LNCAP (cell line): ENCODE measurements at regions not wholly inside any gene's neighbourhood (a gene's known extent, or its start where the extent isn't known, plus 50 kb on each side); places are given as distances from the start of the nearest gene placed in this dataset.

Experiments used
- CTCF ChIP-seq: fragments of 450-650 bp; IDR thresholded peaks from 2 replicates; pipeline ENCODE4 v1.5.1; 2017; ENCODE audit warnings: mild to moderate bottlenecking

DNA sequence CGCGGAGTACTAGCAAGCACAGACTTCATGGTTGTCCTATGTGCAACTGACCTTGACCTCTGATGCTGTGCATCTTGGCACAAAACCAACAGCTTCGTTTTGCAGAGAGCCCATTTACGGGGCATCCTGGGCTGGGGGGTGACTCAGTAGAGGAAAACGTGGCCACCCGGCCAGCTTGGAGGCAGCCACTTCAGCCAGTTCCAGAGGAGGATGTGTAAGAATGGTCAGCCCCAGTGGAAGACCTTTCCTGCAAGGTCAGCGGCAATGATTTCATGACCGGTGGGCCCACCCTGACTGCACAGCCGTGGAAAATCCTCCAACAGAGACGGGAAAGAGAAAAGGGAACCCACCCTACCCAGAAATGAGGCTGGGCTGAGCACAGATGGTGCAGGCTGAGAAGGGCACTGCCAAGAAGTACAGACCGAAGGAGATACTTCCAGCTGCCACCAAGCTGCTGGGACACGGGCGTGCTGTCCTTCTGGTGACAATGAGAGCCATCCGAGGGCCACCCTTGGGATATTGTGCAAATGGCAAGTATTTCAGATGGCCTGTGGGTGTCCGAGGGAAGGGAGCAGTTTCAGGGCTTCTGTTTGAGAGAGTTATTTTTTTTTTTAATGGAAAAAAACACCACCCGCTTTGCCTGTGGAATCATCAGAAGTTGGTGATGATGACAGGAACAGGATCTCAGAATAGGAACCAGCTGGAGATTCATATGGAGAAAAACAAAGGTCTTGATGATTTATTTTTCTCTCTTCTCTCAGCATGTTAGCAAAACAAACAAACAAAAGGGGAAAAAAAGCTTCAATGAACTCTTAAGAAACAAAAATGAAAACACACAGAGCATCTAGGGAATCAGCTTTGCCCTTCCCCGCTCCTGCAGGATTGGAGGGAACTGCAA, 120.2 kb upstream of the RFLNA start:
- no peak for TF ChIP-seq CTCF

DNA sequence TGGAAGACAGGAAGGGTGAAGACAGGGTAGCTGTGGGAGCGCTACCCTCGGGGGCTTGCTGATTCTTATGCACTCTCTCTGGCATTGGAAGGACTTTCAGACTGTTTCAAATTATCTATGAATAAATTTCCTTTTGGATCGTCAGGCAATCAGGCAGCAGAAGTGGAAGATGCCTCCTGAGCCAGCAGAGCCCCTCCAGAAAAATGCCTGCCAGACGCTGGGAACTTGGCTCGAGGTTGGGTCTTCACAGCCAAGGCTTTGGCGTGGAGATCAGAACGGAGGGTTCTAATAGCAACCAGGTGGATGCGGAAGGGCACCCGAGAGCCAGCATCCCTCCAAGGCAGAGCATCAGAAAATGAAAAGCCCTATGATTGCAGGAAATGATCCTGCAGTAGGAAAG, 119.2 kb upstream of the RFLNA start:
- no peak for TF ChIP-seq CTCF

DNA sequence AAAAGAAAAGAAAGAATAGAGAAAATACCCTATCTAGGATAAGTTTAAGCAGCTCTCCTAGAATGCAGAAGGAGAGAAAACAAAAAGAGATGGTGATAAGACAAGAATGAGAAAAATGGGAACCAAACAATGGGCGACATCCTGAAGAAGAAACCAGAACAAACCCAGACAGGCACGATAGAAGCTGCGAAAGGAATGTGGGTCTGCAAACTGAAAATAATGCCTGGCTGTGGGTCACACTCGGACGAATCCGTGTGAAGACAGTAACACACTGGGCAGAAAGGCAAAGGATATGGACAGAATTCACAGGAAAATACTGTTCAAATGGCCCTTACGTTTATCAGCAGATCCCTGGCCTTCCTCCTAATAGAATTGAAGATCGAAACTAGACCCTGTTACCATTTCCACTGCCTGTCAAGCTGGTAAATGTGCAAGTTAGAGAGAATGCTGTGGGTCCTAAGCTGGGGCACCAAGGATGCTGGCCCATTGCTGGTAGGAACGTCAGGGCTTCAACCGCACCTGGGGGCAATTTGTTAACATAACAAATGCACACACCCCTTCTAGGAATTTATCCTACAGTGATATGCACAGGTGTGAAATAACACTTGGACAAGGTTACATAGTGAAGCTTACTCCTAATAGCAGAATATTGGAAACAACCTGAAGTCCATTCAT, 117.5 kb upstream of the RFLNA start:
- no peak for TF ChIP-seq CTCF

GRCh38 chr12:124177951-124178316, 117.0 kb upstream of the RFLNA start:
- no peak for TF ChIP-seq CTCF

DNA sequence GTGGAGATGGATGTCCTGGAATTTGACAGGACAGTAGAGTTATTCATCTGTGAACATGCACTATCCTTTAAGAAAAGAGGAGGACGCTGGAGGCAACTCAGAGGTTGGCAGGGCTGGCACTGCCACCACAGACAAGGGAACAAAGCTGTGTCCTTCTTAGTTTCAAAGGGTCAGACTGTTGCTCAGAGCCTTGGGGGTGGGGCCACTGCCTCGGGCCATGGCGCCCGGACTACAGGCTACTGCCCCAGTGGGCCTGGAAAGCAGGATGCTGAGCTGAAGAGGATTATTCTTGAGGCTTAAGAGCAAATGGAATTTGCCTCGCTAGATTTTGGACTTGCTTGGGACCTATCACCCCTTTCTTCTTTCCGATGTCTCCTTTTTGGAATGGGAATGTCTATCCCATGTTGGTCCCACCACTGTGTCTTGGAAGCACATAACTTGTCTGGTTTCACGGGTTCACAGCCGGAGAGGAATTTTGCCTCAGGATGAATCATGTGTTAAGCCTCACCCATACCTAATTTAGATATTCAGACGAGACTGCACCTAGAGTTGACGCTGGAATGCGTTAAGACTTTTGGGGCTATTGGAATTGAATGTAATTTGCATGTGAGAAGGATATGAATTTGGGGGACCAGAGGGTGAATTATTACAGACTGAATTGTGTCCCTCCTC, 114.8 kb upstream of the RFLNA start:
- no peak for TF ChIP-seq CTCF

- TF ChIP-seq CTCF: no peak
These were observed 111.7 kb upstream of the RFLNA start for GRCh38 chr12:124183172-124183571.

DNA sequence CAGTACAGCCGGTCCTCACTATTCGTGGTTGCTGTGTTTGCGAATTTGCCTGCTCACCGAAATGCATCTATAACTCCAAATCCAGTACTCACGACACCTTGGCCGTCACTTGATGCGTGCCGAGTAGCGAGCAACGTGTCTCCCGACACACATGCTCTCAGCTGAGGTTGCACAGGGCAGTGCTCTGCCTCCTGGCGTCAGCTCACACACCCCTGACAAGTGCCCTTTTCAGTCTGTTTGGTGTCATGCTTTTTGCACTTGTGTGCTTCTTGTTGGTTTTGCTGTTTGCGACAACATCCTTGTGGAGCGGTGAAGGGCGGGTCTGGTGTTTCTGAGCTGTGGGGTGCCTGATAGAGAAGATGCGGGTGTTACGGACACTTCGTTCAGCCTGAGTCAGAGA, 110.4 kb upstream of the RFLNA start:
- TF ChIP-seq CTCF: no peak
